ENCODE measurements at regions not wholly inside any gene's neighbourhood (a gene's known extent, or its start where the extent isn't known, plus 50 kb on each side); places are given as distances from the start of the nearest gene placed in this dataset.

DNA sequence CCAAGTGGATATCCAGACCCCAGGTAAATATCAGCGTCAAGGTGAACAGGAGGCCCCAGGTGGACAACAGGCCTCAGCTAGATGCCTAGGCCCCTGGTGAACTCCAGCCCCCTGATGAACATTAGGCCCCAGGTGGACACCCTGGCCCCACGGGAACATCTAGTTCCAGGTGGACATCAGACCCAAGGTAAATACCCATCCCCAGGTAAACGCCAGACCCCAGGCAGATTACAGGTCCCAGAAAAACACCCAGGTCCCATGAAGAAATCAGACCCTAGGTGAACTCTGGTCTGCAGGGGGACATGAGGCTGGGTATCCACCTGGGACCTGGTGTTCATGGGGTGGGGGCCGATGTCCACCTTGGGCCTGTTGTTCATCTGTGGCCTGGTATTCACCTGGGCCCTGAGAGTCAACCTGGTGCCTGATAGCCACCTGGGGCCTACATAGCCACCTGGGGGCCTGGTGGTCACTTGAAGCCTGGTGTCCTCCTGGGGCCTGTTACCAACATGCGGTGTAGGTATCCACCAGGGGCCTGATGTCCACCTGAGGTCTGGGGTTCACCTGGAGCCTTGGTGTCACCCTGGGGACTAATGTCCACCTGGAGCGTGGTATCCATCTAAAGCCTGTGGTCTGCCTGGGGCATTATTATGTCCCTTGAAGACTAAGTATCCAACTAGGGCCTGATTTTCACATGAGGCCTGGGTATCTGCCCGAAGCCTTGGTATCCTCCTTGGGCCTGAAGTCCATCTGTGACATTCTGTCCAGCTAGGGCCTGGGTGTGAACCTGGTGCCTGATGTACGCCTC is 56.8 kb upstream of the SEPTIN5 start:
- no peak for TF ChIP-seq POLR2A (IDR thresholded peaks at IDR 0.05)
- TF ChIP-seq, protein P1, sequence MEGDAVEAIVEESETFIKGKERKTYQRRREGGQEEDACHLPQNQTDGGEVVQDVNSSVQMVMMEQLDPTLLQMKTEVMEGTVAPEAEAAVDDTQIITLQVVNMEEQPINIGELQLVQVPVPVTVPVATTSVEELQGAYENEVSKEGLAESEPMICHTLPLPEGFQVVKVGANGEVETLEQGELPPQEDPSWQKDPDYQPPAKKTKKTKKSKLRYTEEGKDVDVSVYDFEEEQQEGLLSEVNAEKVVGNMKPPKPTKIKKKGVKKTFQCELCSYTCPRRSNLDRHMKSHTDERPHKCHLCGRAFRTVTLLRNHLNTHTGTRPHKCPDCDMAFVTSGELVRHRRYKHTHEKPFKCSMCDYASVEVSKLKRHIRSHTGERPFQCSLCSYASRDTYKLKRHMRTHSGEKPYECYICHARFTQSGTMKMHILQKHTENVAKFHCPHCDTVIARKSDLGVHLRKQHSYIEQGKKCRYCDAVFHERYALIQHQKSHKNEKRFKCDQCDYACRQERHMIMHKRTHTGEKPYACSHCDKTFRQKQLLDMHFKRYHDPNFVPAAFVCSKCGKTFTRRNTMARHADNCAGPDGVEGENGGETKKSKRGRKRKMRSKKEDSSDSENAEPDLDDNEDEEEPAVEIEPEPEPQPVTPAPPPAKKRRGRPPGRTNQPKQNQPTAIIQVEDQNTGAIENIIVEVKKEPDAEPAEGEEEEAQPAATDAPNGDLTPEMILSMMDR (IDR thresholded peaks at IDR 0.05) = no peak

All from thyroid gland (tissue), 4 donors.